AG10803 (cell line): ENCODE measurements at regions not wholly inside any gene's neighbourhood (a gene's known extent, or its start where the extent isn't known, plus 50 kb on each side); places are given as distances from the start of the nearest gene placed in this dataset.

Source experiments
- DNase-seq: peaks from one replicate; pipeline ENCODE4 v3.0.0; 2010; ENCODE audit warnings: low read depth
- H3K4me3 ChIP-seq: 2 replicates; pipeline ENCODE4 v1.5.1; 2011; ENCODE audit warnings: mild to moderate bottlenecking, low read length, control low read depth
- CTCF ChIP-seq: conservative IDR thresholded peaks from 2 replicates; pipeline ENCODE4 v1.5.1; 2011; ENCODE audit warnings: mild to moderate bottlenecking, low read length, control low read depth, inconsistent platforms

GRCh38 chr1:201715351-201715750 lies 113.6 kb upstream of the IPO9 start:
- no peak for TF ChIP-seq CTCF
- no peak overlapping the region for H3K4me3 ChIP-seq
- DNase-seq, result no peak

GRCh38 chr1:201715801-201716741 lies 112.9 kb upstream of the IPO9 start:
- TF ChIP-seq CTCF, result no peak
- DNase-seq, result no peak
- no peak overlapping the region for H3K4me3 ChIP-seq

GRCh38 chr1:201716742-201717135 lies 112.2 kb upstream of the IPO9 start:
- DNase-seq, result no peak
- H3K4me3 ChIP-seq, result no peak overlapping the region
- no peak for TF ChIP-seq CTCF

- no peak for TF ChIP-seq CTCF
- no peak for DNase-seq
- H3K4me3 ChIP-seq, result no peak overlapping the region
These were observed 111.7 kb upstream of the IPO9 start for GRCh38 chr1:201717286-201717685.

GRCh38 chr1:201718346-201719202 lies 110.4 kb upstream of the IPO9 start:
- no peak for DNase-seq
- TF ChIP-seq CTCF, result no peak

GRCh38 chr1:201719812-201720521 lies 109.0 kb upstream of the IPO9 start:
- no peak for TF ChIP-seq CTCF
- no peak overlapping the region for H3K4me3 ChIP-seq
- DNase-seq, result peak; percentile 88

More at GRCh38 chr1:201718346-201719202, 110.4 kb upstream of the IPO9 start:
- no peak overlapping the region for H3K4me3 ChIP-seq
